ENCODE measurements at regions not wholly inside any gene's neighbourhood (a gene's known extent, or its start where the extent isn't known, plus 50 kb on each side); places are given as distances from the start of the nearest gene placed in this dataset.

DNA sequence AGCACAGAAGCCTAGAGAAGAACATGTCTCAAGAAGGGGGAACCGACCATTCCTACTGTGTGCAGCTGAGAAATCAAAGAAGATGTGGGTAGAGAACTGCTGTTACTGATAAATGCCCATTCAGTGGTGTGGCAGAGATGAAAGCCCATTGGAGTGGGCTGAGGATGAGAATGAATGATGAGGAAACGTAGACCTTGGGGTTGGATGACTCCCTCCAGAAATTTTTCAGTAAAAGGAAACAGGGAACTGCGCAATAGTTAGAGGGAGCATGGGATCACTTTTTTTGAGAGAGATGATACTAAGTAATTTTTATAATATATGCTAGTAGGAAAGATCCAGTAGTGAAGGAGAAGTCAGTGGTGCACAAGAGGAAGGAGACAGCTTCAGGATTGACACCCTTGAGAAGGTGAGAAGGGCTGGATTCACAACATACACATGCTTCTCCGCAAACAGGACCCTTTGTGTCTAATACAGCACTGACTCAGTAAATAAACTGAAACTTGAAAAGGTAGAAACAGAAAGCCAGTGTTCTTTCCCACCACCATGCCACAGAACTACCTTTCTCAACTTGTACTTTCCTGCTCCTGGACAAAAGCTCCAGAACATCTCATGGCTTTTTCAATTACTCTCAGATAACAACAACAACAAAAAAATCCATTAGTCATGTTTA, 104.7 kb upstream of the IL6 start:
- no peak for DNase-seq

DNA sequence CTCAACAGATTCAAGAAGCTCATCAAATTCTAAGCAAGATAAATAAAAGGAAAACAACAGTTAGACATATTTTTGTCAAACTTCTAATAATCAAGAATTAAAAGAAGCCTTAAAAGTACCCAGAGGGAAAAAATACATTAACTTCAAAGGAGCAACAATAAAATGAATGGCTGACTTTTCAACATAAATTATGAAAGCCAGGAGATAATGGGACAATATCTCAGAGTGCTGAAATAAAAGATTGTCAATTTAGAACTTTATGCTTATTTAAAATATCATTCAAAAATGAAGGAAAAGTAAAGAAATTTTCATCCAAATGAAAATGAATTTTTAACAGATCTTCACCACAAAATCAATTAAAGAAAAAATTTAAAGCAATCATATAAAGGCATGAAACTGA, 108.5 kb upstream of the IL6 start:
- DNase-seq = no peak

DNA sequence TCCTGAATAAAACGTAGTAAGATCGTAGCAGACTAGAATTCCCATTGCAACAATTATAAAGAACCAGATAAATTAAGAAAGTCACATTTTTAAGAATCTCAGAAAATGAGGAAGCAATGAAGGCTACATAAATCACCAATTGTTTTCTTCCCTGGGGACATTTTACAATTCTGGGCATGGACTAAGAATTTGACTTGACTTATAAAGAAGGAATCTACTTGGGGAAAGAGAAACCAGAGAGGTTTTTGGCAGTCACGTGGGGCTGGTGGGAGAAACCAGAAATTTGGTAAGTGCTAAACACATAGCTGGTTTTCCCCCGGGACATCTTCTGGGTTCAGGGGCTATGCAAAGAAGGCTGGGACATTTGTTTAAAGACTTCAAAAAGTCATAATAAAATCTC, 109.8 kb upstream of the IL6 start:
- DNase-seq = no peak

DNA sequence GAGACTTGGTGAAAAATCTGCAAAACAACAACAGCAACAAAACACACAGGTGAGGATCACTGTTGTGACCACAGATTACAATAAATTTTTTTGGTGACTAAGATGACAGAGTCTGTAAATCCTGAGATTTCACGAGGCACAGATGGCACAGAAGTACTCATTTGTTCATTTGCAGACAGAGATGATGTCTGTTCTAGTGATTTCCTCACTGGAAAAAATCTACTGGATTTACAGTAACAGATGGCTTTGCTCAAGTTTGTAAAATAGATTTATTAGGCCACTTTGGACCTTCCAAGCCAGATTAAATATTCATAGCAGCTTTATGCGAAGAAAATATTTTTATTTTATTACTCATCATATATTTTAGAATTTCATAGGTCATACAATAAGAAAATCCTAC, 113.5 kb upstream of the IL6 start:
- DNase-seq = no peak

DNA sequence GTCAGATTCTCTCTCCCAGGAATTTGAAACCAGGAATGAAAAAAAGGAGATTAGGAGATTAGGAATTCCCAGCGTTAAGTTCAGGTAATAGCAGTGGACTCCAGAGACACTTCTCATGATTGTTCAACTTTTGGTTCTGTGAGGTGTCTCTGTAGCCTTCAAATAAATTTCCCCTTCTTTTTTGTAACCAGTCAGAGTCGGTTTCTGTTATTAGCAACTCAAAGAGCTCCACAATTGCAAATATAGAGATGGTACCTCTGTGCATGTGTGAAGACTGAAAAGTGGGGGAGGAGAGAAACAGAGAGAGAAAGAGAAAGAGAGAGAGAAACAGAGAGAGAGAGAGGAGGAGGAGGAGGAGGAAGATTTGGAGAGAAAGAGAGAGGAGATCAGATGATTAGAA, 112.8 kb upstream of the STEAP1B start:
- DNase-seq = no peak

DNA sequence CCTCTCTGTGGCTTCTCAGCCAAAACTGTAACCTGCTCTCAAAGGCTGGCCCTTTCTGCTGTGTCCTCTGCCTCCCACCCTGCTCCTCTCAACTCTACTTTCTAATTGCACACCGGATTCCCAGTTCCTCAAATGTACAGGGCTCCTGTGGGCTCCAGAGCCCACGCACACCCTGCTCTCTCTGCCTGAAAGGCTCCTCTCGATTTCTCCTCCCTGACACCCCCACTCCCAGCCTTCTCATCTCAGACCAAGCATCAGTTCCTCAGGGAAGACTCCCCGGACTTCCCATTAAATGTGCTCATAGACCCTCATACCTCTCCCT, 111.7 kb upstream of the STEAP1B start:
- DNase-seq = no peak

DNA sequence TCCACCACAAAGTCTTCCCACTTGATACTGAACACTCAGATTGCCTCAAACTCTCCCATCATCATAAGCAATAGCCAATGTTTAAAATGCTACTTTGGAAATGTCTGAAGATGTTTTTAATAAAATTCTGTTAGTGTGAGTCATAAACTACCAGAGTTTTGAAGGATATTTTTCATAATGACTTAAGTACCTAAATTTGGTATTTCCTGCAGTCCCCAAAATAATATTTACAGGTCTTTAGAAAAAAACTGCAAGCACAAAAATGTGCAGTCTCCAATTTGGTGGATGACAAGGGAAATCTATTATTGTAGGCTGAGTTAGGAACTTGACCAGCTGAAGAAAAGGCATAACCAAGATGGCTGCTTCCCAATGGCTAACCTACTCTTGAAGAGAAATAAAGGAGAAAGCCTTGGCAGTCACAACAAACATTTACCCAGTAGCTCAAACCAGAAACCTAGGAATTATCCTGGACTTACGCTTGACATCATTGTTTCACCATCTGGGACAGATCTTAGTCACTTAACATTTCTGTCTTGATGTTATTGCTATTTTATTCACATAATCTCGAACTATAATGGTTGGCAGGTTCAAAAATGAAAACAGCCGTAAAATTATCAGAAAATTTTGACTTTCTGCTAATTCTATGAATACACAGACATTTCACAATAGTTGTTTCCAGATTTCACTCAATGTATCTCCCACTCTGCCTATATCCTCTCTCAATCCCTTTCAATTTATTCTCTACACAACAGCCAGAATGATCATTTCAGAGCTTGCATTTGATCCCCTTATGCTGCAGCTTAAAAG, 111.2 kb upstream of the STEAP1B start:
- no peak for DNase-seq

DNA sequence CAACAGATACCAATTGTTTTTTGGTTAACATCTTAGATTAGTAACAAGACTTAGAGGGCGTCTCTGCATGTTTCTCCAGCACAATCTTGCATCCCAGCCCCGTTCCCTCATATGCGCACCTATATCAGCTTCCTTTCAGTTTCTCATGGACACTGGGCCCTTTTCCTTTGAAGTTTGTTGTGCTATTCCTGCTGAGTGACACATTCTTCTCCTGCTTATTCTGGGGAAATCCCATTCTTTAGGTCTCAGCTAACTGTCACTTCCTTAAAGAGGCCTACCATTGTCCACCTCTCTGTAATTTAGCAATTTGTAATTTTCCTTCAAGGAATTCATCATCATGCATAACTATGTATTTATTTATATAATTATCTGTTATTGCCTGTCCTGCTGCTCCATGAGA, 110.3 kb upstream of the STEAP1B start:
- no peak for DNase-seq

DNA sequence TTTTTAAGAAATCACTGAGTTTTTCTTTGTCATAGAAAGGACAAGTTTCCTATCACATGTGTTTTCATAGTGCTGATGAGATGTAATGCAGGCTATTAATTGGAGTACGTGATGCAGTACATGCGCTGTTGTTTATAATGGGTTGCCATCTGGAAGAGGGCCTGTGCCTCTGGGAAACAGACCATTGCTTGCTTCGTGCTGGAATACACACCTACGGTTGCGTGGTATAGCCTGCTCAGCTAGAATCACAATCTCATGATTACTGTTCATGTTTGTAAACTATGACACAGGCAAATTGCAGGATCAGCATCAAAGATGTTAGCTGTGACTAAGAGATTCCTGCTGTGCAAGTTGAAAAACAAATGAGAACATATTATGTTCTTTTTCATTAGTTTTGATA, 107.2 kb upstream of the STEAP1B start:
- DNase-seq = no peak

DNA sequence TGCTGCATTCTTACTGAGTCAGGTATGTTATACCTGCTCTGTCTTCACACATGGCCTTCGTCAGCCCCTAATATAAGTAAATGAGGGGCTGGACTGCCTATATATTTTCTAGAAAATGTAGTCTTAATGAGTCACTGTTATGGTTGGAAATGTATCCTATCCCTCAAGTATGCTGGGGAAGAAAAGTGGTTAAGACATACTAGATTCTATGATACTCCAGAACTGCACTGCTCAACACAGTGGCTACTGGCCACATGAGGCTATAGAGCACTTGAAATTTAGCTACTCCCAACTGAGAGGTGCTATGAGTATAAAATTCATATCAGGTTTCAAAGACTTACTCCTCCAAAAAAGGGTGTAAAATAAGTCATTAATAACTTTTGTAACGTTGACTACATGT, 104.3 kb upstream of the STEAP1B start:
- no peak for DNase-seq

DNA sequence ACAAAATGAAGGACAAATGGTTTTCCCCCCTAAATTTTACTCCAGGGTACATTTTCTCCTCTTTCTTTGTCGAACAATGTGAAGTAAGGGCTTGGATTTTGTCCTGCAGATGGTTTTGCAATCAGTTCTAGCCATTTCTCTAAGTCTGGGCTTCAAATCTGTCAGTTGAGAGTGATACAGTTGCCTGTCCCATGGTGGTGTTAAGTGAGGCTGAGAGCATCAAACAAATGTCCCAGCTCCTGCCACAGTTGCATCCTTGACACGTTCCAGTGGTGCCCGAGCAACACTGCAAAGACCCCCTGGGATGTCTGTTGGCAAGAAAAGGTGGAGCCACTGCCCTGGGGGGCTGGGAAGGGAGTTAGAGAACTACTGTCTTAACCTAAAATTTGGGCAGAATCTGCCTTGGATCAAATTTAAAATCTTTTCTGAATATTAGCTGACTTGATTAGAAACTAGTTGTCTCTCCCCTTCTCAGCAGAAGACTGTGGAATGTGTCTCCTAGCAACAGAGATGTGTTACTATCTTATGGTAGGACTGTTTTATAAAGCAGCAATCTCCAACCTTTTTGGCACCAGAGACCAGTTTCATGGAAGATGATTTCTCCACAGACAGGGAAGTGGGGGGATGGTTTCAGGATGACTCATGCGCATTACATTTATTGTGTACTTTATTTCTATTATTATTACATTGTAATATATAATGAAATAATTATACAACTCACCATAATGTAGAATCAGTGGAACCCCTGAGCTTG, 102.0 kb upstream of the STEAP1B start:
- no peak for DNase-seq

DNA sequence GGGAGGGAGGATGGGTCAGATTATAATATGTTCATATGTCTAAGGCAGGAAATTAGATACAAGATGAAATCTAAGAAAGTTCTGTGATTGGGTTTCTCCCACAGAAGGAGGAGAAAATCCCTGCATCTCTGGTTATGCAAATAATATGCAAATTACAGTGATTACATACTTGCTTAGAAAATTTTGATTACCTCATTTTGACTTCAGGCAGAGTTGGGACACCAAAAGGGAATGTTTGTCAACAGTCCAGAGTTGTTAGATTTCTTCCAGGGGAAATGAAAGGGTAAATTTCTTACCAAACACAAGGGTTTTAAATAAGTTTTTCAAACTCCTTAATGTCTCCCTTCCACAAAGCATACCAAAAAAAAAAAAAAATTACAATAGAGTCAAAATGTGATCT, 101.4 kb upstream of the STEAP1B start:
- DNase-seq = no peak

DNA sequence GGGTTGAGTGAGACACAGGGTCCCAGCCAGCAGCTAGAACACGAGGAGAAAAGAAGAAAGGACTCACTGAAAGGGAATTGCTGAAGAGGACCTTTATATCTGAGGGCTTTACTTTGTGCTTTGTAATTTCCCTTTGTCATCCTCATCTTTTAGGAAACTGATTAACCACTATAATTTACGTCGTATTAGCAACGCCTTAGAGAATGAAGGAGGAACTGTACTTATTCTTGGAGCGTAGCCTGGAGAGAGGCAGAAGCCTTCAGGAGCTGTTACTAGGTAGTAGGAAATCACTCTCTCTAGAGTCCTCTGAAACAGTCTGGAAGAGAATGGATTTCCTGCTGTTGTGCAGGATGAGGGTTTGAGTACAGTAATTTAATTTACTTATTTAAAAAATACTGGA, 101.0 kb upstream of the STEAP1B start:
- DNase-seq = no peak

DNA sequence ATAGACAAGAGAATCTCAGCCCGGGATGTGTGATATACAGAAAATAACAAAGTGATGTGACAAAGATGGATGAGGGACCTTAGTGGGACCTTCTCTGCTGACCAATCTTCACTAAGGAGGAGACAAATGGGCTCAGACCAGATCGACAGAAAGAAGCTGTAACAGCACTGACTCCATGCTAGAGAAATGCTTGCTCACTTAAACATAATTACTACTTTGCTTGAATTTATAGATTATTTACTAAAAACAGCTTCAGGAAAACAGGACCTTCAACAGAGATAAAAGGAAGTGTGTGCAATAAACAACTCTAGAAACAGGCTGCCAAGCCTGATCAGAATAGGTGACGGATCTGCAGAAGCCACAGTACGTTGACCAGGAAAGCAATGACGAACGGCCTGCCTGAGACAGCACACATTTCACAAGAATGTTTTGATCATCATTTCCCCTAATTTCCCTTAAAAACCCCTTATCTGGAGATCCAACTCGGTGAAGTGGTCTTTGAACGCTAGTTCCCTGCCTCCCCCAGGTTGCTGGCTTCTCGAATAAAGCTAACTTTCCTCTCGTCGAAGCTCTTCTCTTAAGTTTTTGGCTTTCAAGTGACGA, 98.4 kb upstream of the STEAP1B start:
- no peak for DNase-seq

DNA sequence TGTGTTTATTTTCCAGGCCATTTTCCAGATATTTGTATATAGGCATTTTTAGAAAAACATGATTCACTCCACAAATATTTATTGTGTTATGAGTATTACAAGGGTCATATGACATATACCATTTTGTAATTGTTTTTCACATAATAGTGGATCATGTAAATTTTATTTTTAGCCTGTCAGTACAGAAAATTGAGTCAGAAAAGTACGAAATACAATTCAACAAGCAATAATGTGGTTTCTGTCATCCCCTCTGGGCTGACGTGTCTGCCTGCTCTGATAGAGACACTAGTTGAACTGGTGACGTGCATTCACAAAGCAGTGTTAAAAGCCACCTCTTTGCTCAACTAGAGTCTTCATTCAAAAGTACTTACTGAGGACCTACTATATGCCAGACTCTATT, 97.9 kb upstream of the STEAP1B start:
- no peak for DNase-seq

DNA sequence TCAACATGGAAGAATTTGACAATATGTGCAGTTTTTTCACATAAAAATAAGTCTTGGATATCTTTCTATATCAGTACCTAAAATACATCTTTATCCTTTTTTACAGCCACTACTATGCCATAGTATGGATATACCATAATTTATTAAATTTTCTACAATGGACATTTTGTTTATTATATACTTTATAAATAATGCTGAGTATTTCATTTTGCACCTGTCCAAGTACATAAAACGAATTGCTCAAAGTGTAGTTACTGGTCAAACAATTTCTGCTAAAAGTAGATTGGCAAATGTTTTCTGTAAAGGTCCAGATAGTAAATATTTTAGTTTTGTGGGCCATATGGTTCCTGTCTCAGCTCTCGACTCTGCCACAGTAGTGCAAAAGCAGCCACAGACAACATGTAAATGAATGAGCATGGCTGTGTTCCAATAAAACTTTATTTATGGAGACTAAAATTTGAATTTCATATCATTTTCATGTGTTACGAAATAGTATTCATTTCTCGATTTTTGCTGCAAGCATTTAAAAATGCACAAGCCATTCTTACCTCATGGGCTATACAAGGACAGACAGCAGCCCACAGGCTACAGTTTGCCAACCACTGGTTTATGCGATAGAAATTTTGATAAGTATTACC, 96.9 kb upstream of the STEAP1B start:
- DNase-seq = no peak

DNA sequence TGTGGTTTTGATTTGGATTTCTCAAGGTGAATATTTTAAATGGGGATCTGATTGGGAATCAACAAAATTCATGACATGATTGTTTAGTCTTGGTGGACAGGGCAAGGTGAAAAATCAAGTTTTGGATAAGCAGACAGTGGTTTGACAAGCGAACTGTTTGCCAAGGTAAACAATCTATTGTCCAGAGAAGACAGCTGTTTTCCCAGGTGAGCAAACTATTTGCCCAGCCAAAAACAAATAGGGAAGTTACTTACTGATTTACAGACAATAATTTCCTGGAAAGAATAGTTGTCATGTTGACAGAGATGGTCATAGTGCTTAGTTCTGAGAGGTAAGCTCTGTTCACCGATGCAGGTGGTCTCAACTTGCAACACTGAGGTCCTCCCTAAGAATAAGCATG, 94.0 kb upstream of the STEAP1B start:
- no peak for DNase-seq

DNA sequence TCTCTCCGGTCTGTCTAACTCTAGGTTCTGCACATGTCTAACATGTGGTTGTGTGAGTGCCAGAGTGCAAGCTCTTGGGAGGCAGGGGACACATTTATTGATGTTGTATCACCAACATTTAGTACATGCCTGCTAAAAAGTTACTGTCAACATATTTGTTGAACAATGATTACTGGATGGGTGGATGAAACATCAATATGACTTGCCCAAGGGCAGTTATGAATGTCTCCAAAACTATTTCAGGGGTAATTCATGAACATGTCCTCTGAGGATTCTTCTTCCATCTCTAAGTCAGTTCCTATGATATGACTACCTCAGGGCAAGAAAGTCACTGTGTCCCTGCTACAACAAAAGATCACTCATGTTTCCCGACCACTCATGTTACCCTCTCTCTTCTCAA, 91.3 kb upstream of the STEAP1B start:
- no peak for DNase-seq

DNA sequence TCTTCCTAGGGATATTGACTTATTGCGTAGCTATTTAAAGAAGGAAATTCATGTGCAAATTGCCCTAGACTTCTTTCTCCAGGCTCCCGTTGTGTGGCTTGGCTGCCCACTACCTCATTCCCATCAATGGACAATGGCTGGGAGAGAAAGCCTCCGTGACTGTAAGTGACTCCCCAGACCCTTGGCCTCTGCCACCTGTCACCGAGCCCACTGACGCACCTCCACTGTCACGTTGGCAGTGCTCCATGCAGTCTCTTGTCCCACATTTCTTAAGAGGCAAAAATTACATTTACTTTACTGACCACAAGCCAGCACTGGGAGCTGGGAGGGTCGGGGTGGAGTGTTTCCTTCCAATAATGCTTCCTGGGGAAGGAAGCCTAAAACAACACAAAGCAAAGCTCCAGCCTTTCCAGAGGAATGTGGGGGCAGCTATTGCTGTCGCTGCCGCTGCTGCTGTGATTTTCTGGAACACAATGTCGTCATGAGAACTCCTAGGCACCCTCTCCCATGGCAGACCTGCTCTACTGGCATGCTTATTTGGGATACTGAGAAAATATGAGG, 89.7 kb upstream of the STEAP1B start:
- DNase-seq = no peak

DNA sequence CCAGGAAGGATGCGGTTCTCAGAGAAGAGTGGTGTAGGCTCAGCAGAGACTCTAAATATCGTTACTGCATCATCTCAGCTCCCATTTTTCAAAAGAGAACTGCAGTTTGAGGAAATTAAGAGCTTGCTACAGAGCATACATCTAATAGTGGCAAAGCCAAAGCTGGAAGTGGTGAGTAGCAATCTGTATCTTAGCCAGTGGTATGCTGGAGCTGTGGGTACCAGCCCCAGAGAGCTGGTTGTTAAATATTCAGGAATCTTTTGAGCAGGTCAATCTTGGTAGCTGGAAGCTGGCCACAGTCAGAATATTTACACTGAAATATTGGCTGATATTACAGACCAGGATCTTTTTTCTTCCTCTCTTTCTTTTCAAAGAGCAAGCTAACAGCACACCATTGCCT, 88.4 kb upstream of the STEAP1B start:
- DNase-seq = no peak

DNA sequence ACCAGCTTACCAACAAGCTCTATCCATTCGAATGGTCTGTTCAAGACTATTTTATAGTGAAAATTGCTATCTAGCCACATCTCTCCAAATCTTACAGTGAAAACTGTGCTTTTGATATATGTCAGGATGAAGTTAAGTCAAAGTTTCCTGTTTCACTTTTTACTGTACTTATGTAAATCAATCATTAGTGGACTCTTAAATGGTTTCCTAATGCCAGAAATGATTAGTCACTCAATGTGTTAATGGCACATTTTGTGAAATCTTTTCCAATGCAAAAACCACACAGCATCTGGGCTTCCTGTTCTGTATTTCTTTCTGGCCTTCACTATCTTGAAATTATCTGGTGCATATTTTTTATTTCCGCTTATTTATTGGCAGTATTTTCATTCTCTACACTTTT, 87.3 kb upstream of the STEAP1B start:
- no peak for DNase-seq

DNA sequence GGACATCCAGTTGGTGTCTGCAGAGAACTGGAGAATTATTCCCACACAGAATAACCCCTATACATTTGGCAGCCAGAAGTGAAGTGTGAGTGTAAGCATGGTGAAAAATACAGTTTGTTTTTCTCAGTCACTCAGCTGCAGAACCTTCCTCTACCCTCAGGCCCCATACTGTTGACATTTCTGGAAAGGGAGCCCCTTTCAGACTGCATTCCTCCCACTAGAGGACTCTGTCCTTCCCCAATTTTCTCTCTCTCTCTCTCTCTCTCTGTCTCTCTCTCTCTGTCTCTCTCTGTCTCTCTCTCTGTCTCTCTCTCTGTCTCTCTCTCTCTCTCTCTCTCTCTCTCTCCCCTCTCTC, 86.8 kb upstream of the STEAP1B start:
- no peak for DNase-seq

DNA sequence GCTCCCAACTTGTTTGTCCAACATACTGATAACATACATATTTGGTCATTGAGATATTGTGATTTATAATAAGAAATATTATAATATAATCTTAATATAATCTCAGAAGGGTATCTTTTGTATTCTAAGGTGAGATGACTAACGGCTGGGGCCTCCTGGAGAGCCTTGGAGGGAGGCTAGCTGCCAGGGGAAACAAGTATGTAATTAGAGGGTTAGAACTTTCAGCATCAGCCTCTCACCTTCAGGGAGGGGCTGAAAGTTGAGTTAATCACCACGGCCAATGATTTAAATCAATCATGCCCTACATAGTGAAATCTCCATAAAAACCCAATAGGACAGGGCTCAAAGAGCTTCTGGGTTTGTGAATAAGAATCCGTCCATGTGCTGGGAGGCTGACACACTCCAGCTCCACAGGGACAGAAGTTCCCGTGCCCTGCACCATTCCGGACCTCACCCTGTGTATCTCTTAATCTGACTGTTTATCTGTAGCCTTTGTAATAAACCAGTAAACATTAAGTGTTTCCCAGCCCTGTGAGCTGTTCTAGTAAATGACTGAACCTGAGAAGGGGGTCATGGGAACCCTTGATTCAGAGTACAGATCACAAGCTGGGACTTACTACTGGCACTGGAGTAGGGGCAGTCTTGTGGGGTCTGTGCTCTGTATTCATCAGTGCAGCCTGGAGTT, 86.3 kb upstream of the STEAP1B start:
- DNase-seq = no peak

All from NCI-H82 (cell line).